ENCODE measurements at regions not wholly inside any gene's neighbourhood (a gene's known extent, or its start where the extent isn't known, plus 50 kb on each side); places are given as distances from the start of the nearest gene placed in this dataset.

DNA sequence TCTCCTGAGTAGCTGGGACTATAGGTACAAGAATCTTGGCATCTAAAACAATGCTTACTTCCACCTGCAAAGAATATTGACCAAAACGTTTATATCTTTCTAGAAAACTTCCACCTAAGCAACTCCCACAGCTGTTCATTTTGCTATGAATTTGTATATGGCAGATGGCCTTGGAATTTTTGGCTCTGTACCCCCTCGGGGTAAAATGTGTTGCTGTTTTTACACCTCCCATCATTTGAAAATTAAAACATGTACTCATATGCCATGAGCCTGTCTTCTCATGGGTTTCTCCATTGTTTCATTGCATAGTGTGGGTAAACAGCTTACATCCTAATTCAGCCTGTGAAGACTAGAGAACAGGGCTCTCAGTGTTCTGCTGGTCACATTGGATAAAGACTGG lies 853.6 kb upstream of the SOX11 start:
- no peak overlapping the region for H3K27ac Mint-ChIP-seq
- Histone ChIP-seq H3K36me3 (ENCODE audit: insufficient read depth, low read length) (no peaks in the 10 kb centered on the region), H3K4me1 (ENCODE audit: insufficient read depth, low read length) (no peaks in the 10 kb centered on the region), H3K27ac (ENCODE audit: low read depth in 1 of 2, low read length in 2 of 2) (no peak overlapping the region), H3K9me3 (ENCODE audit: control insufficient read depth in 1 of 2, insufficient read depth in 1 of 2, low read length in 2 of 2) (peaks cover 3 to 13% of the 10 kb centered on the region in 2 experiments), H3K4me3 (ENCODE audit: low read length) (no peak overlapping the region), H3K27me3 (ENCODE audit: control insufficient read depth in 1 of 2, insufficient read depth in 2 of 2, low read length in 2 of 2) (no peaks in the 10 kb centered on the region)
- TF ChIP-seq, protein P1, sequence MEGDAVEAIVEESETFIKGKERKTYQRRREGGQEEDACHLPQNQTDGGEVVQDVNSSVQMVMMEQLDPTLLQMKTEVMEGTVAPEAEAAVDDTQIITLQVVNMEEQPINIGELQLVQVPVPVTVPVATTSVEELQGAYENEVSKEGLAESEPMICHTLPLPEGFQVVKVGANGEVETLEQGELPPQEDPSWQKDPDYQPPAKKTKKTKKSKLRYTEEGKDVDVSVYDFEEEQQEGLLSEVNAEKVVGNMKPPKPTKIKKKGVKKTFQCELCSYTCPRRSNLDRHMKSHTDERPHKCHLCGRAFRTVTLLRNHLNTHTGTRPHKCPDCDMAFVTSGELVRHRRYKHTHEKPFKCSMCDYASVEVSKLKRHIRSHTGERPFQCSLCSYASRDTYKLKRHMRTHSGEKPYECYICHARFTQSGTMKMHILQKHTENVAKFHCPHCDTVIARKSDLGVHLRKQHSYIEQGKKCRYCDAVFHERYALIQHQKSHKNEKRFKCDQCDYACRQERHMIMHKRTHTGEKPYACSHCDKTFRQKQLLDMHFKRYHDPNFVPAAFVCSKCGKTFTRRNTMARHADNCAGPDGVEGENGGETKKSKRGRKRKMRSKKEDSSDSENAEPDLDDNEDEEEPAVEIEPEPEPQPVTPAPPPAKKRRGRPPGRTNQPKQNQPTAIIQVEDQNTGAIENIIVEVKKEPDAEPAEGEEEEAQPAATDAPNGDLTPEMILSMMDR (IDR thresholded peaks at IDR 0.05): no peak
- intact Hi-C loops (cut with DNase I, micrococcal nuclease): no loop called here
- no peaks in the 10 kb centered on the region for H3K4me1 Mint-ChIP-seq (ENCODE audit: low read depth)
- ChIA-PET CTCF (no interaction called here), POLR2A (no interaction called here)
- no peaks in the 10 kb centered on the region for H3K36me3 Mint-ChIP-seq (ENCODE audit: low read depth)
- ATAC-seq (ENCODE audit: poor library complexity) (no peak), DNase-seq (no peak)
- no peak overlapping the region for H3K4me3 Mint-ChIP-seq
- H3K27me3 Mint-ChIP-seq: no peaks in the 10 kb centered on the region
- H3K9me3 Mint-ChIP-seq: peaks cover 15% of the 10 kb centered on the region

DNA sequence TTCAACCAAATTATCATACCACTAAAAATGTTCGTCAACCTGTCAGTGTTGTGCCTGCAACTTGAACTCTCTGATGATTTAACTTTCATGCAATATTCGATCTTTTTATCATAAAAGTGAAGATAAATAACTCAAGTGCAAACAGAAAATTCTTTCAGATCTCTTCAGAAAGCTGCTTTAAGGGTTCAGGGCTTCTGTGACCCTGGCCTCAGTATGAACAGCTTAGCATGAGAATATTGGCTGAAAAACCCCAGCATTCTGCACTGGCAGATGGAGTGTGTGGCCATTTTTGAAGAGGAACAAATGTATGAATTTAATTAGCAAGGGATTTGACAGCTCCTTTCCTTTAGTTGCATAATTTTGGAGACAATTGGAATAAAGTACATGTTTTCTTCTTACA lies 851.4 kb upstream of the SOX11 start:
- Mint-ChIP-seq H3K27ac (no peak overlapping the region), H3K4me1 (ENCODE audit: low read depth) (no peaks in the 10 kb centered on the region), H3K27me3 (no peaks in the 10 kb centered on the region), H3K4me3 (no peak overlapping the region), H3K36me3 (ENCODE audit: low read depth) (no peaks in the 10 kb centered on the region), H3K9me3 (peaks cover 17% of the 10 kb centered on the region)
- CTCF ChIA-PET: no interaction called here
- intact Hi-C loops (cut with DNase I, micrococcal nuclease): no loop called here
- Histone ChIP-seq H3K4me3 (ENCODE audit: low read length) (no peak overlapping the region), H3K4me1 (ENCODE audit: insufficient read depth, low read length) (no peaks in the 10 kb centered on the region), H3K27me3 (ENCODE audit: control insufficient read depth in 1 of 2, insufficient read depth in 2 of 2, low read length in 2 of 2) (no peaks in the 10 kb centered on the region), H3K9me3 (ENCODE audit: control insufficient read depth in 1 of 2, insufficient read depth in 1 of 2, low read length in 2 of 2) (peaks cover 2 to 17% of the 10 kb centered on the region in 2 experiments), H3K36me3 (ENCODE audit: insufficient read depth, low read length) (no peaks in the 10 kb centered on the region), H3K27ac (ENCODE audit: low read depth in 1 of 2, low read length in 2 of 2) (no peak overlapping the region)
- DNase-seq (no peak), ATAC-seq (ENCODE audit: poor library complexity) (no peak)
- POLR2A ChIA-PET: no interaction called here
- TF ChIP-seq, protein P1 (IDR thresholded peaks at IDR 0.05): no peak

DNA sequence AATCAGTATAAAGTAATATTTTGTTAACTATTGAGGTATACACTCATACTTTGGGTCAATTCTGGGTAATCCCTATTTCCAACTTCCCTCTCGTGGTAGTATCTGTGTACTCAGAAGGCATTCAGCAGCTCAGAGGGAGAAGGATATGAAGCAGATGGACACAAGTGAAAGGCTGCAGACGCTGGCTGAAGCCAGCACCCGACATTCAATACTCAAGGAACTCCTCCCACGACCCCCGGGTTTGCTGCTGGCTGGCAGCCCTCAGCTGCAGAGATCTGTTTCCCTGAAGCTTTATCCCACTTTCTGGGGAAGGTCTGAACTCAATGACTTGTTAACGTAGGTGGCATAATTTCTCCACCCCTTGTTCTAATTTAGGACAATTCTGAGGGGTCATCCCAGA lies 847.3 kb upstream of the SOX11 start:
- Mint-ChIP-seq H3K36me3 (ENCODE audit: low read depth) (no peaks in the 10 kb centered on the region), H3K4me1 (ENCODE audit: low read depth) (no peaks in the 10 kb centered on the region), H3K9me3 (peaks cover 14% of the 10 kb centered on the region), H3K27ac (no peak overlapping the region), H3K27me3 (no peaks in the 10 kb centered on the region), H3K4me3 (no peak overlapping the region)
- intact Hi-C loops (cut with DNase I, micrococcal nuclease): no loop called here
- no peaks in the 10 kb centered on the region for H3K4me1 ChIP-seq (ENCODE audit: insufficient read depth, low read length)
- ATAC-seq (ENCODE audit: poor library complexity): no peak
- peaks cover 0 to 12% of the 10 kb centered on the region in 2 experiments for H3K9me3 ChIP-seq (ENCODE audit: control insufficient read depth in 1 of 2, insufficient read depth in 1 of 2, low read length in 2 of 2)
- no peaks in the 10 kb centered on the region for H3K27me3 ChIP-seq (ENCODE audit: control insufficient read depth in 1 of 2, insufficient read depth in 2 of 2, low read length in 2 of 2)
- POLR2A ChIA-PET: no interaction called here
- H3K36me3 ChIP-seq (ENCODE audit: insufficient read depth, low read length): no peaks in the 10 kb centered on the region
- TF ChIP-seq, protein P1 (IDR thresholded peaks at IDR 0.05): no peak
- DNase-seq: no peak
- H3K27ac ChIP-seq (ENCODE audit: low read depth in 1 of 2, low read length in 2 of 2): no peak overlapping the region
- CTCF ChIA-PET: no interaction called here
- no peak overlapping the region for H3K4me3 ChIP-seq (ENCODE audit: low read length)

Data from CD4-positive, alpha-beta T cell (primary cell).